H9 (cell line): ENCODE measurements at regions not wholly inside any gene's neighbourhood (a gene's known extent, or its start where the extent isn't known, plus 50 kb on each side); places are given as distances from the start of the nearest gene placed in this dataset.

Experiments
- DNase-seq: peaks from one replicate; pipeline ENCODE4 v3.0.0-alpha.2; 2017
- H2AFZ ChIP-seq: one replicate; pipeline ENCODE4 v1.6.1; 2013; ENCODE audit warnings: mild to moderate bottlenecking, low read length, control low read depth, moderate library complexity
- H2AK5ac ChIP-seq: 2 replicates; pipeline ENCODE4 v1.6.1; 2013; ENCODE audit warnings: low read length, control low read depth, mixed read lengths; ENCODE audit not compliant: insufficient read length
- H2BK120ac ChIP-seq: one replicate; pipeline ENCODE4 v1.6.1; 2013; ENCODE audit warnings: low read depth, mild to moderate bottlenecking, low read length, control low read depth, inconsistent platforms; ENCODE audit not compliant: poor library complexity, severe bottlenecking
- H2BK12ac ChIP-seq: 2 replicates; pipeline ENCODE4 v1.6.1; 2013; ENCODE audit warnings: low read length, control low read depth, mixed read lengths, low read depth; ENCODE audit not compliant: insufficient read length
- H2BK15ac ChIP-seq: 2 replicates; pipeline ENCODE4 v1.6.1; 2013; ENCODE audit warnings: low read depth, low read length, control low read depth
- H2BK20ac ChIP-seq: one replicate; pipeline ENCODE4 v1.6.1; 2013; ENCODE audit warnings: low read depth, mild to moderate bottlenecking, low read length, control low read depth, inconsistent platforms; ENCODE audit not compliant: poor library complexity, severe bottlenecking
- H2BK5ac ChIP-seq: 2 replicates; pipeline ENCODE4 v1.6.1; 2013; ENCODE audit warnings: low read length, control low read depth, mixed read lengths; ENCODE audit not compliant: insufficient read length
- H3K14ac ChIP-seq: 2 replicates; pipeline ENCODE4 v1.6.1; 2013; ENCODE audit warnings: low read length, control low read depth; ENCODE audit not compliant: insufficient read depth
- H3K18ac ChIP-seq: 2 replicates; pipeline ENCODE4 v1.6.1; 2013; ENCODE audit warnings: low read depth, mild to moderate bottlenecking, mixed read lengths, low read length, control low read depth; ENCODE audit not compliant: insufficient read length
- H3K23ac ChIP-seq: 2 replicates; pipeline ENCODE4 v1.6.1; 2013; ENCODE audit warnings: low read length, control low read depth, mixed read lengths, low read depth; ENCODE audit not compliant: insufficient read length
- H3K23me2 ChIP-seq: 2 replicates; pipeline ENCODE4 v1.6.1; 2013; ENCODE audit warnings: low read depth, mild to moderate bottlenecking, mixed read lengths, low read length, control low read depth; ENCODE audit not compliant: insufficient read length, poor library complexity, severe bottlenecking
- H3K27ac ChIP-seq: 2 replicates; pipeline ENCODE4 v1.5.1; 2013; ENCODE audit warnings: low read length, control low read depth, mixed read lengths, low read depth; ENCODE audit not compliant: insufficient read length
- H3K27me3 ChIP-seq: 2 replicates; pipeline ENCODE4 v1.6.1; 2013; ENCODE audit warnings: low read length, control low read depth, inconsistent platforms; ENCODE audit not compliant: insufficient read depth
- H3K4ac ChIP-seq: 2 replicates; pipeline ENCODE4 v1.6.1; 2013; ENCODE audit warnings: low read depth, mild to moderate bottlenecking, control low read depth, inconsistent platforms, low read length, moderate library complexity
- H3K4me1 ChIP-seq: 2 replicates; pipeline ENCODE4 v1.6.1; 2013; ENCODE audit warnings: low read length, control low read depth, inconsistent platforms; ENCODE audit not compliant: insufficient read depth
- H3K4me2 ChIP-seq: 2 replicates; pipeline ENCODE4 v1.6.1; 2013; ENCODE audit warnings: low read length, control low read depth, mixed read lengths; ENCODE audit not compliant: insufficient read length, insufficient read depth
- H3K56ac ChIP-seq: 2 replicates; pipeline ENCODE4 v1.6.1; 2013; ENCODE audit warnings: low read depth, mild to moderate bottlenecking, mixed read lengths, low read length, control low read depth; ENCODE audit not compliant: insufficient read length
- H3K79me1 ChIP-seq: 2 replicates; pipeline ENCODE4 v1.6.1; 2013; ENCODE audit warnings: low read depth, mild to moderate bottlenecking, moderate library complexity, low read length, control low read depth, inconsistent platforms; ENCODE audit not compliant: insufficient read depth, poor library complexity, severe bottlenecking
- H3K79me2 ChIP-seq: 2 replicates; pipeline ENCODE4 v1.6.1; 2013; ENCODE audit warnings: low read length, control low read depth, inconsistent platforms; ENCODE audit not compliant: insufficient read depth
- H3K9ac ChIP-seq: 2 replicates; pipeline ENCODE4 v1.6.1; 2013; ENCODE audit warnings: low read length, control low read depth, mixed read lengths; ENCODE audit not compliant: insufficient read length; ENCODE audit errors: extremely low read depth
- H3K9me3 ChIP-seq: one replicate; pipeline ENCODE4 v1.6.1; 2013; ENCODE audit warnings: low read depth, low read length, inconsistent platforms; ENCODE audit not compliant: control insufficient read depth
- H3T11ph ChIP-seq: one replicate; pipeline ENCODE4 v1.6.1; 2013; ENCODE audit warnings: mild to moderate bottlenecking, low read length, control low read depth, inconsistent platforms
- H4K20me1 ChIP-seq: one replicate; pipeline ENCODE4 v1.6.1; 2013; ENCODE audit not compliant: control insufficient read depth, insufficient read length, insufficient read depth
- H4K5ac ChIP-seq: 2 replicates; pipeline ENCODE4 v1.6.1; 2013; ENCODE audit warnings: low read depth, mild to moderate bottlenecking, mixed read lengths, low read length, control low read depth; ENCODE audit not compliant: insufficient read length
- H4K8ac ChIP-seq: replicated peaks from 2 replicates; pipeline ENCODE4 v1.6.1; 2013; ENCODE audit warnings: low read length, control low read depth, mixed read lengths, low read depth; ENCODE audit not compliant: insufficient read length
- H4K91ac ChIP-seq: 2 replicates; pipeline ENCODE4 v1.6.1; 2013; ENCODE audit warnings: low read depth, mild to moderate bottlenecking, moderate library complexity, mixed read lengths, low read length, control low read depth; ENCODE audit not compliant: insufficient read length
- H3K27ac Mint-ChIP-seq, 3 experiments: 2 replicates in 2 of 3; 3 replicates in 1 of 3; pipeline ENCODE4 v1.8.0; 2020 to 2021; ENCODE audit warnings: mixed read lengths in 3 of 3, mild to moderate bottlenecking in 1 of 3, moderate library complexity in 1 of 3
- H3K27me3 Mint-ChIP-seq: 2 replicates; pipeline ENCODE4 v1.8.0; 2021; ENCODE audit warnings: low read depth, mild to moderate bottlenecking, moderate library complexity, mixed read lengths
- H3K36me3 Mint-ChIP-seq, 3 experiments: 2 replicates in 2 of 3; 3 replicates in 1 of 3; pipeline ENCODE4 v1.8.0; 2020 to 2021; ENCODE audit warnings: low read depth in 3 of 3, mixed read lengths in 3 of 3; ENCODE audit not compliant: insufficient read depth in 1 of 3
- H3K4me1 Mint-ChIP-seq, 2 experiments: 2 replicates each; pipeline ENCODE4 v1.8.0; 2020; ENCODE audit warnings: mixed read lengths in 2 of 2
- H3K4me3 Mint-ChIP-seq, 2 experiments: 2 replicates in 1 of 2; 3 replicates in 1 of 2; pipeline ENCODE4 v1.8.0; 2020 to 2021; ENCODE audit warnings: mild to moderate bottlenecking in 2 of 2, mixed read lengths in 2 of 2, moderate library complexity in 1 of 2
- H3K9me3 Mint-ChIP-seq, 2 experiments: 2 replicates in 1 of 2; 3 replicates in 1 of 2; pipeline ENCODE4 v1.8.0; 2020; ENCODE audit warnings: mild to moderate bottlenecking in 2 of 2, mixed read lengths in 2 of 2, moderate library complexity in 1 of 2
- CTCF ChIP-seq: fragments of 200-600 bp; sonication (generic); conservative IDR thresholded peaks from 3 replicates; pipeline ENCODE4 v1.8.0; 2021; ENCODE audit warnings: antibody characterized with exemption, mild to moderate bottlenecking
- WGBS: extraction: QIAGEN DNeasy Blood & Tissue Kit; methylation state at CpG from one replicate; pipeline ENCODE4 v1.1.7; 2013; ENCODE audit warnings: missing lambda C conversion rate, low lambda C conversion rate, mixed read lengths; ENCODE audit not compliant: insufficient read length; ENCODE audit errors: extremely low coverage; 5-methylcytosine and 5-hydroxymethylcytosine counted together

GRCh38 chr2:172182624-172183023, 79.9 kb upstream of the DLX2 start:
- H3K27me3 Mint-ChIP-seq, result peaks cover 41% of the 10 kb centered on the region

More at GRCh38 chr2:172182624-172183023, 79.9 kb upstream of the DLX2 start:
- Histone ChIP-seq H3K79me1 (no peaks in the 10 kb centered on the region), H2AFZ (no peak overlapping the region), H2BK15ac (no peak overlapping the region), H3K4ac (no peak overlapping the region), H3K27ac (no peak overlapping the region), H2AK5ac (no peak overlapping the region), H3T11ph (no peak overlapping the region), H2BK5ac (no peak overlapping the region), H3K9ac (no peak overlapping the region), H3K9me3 (no peaks in the 10 kb centered on the region), H2BK120ac (no peak overlapping the region), H3K23me2 (no peaks in the 10 kb centered on the region), H4K5ac (no peak overlapping the region), H3K79me2 (no peaks in the 10 kb centered on the region), H2BK20ac (no peak overlapping the region), H4K91ac (no peak overlapping the region), H4K8ac (no peak overlapping the region), H4K20me1 (no peaks in the 10 kb centered on the region), H3K23ac (no peak overlapping the region), H2BK12ac (no peak overlapping the region), H3K56ac (no peak overlapping the region), H3K4me2 (no peak overlapping the region), H3K27me3 (no peaks in the 10 kb centered on the region; the same call in 1 of the 2 replicates), H3K4me1 (peaks cover 3% of the 10 kb centered on the region; the same call in 1 of the 2 replicates), H3K14ac (no peak overlapping the region), H3K18ac (no peak overlapping the region)
- Mint-ChIP-seq H3K36me3 (peaks cover 3 to 16% (median 6%) of the 10 kb centered on the region in 3 experiments; a peak in 4 of 7 replicates), H3K9me3 (peaks cover 14 to 20% of the 10 kb centered on the region in 2 experiments), H3K4me1 (peaks cover 20 to 32% of the 10 kb centered on the region in 2 experiments), H3K4me3 (no peak overlapping the region), H3K27ac (peak overlapping the region in 1 of 3 experiments; percentile 92; a peak in 2 of 7 replicates)
- no peak for TF ChIP-seq CTCF
- DNase-seq, result no peak
- no CpG with 5 or more reads among the region's 4 CpGs for WGBS
